ENCODE measurements at regions not wholly inside any gene's neighbourhood (a gene's known extent, or its start where the extent isn't known, plus 50 kb on each side); places are given as distances from the start of the nearest gene placed in this dataset.

GRCh38 chr9:80881940-80882339 lies 807.4 kb downstream of the TLE1 start:
- no peaks in the 10 kb centered on the region for H3K27me3 ChIP-seq (ENCODE audit: control insufficient read depth in 1 of 2, insufficient read depth in 2 of 2, low read length in 2 of 2)
- no peaks in the 10 kb centered on the region for H3K36me3 ChIP-seq (ENCODE audit: insufficient read depth, low read length)
- no peaks in the 10 kb centered on the region for H3K4me1 ChIP-seq (ENCODE audit: insufficient read depth, low read length)
- no peak overlapping the region for H3K4me3 ChIP-seq (ENCODE audit: low read depth in 1 of 2, low read length in 2 of 2)
- no peak overlapping the region for H3K9ac ChIP-seq (ENCODE audit: low read length)
- H3K27ac ChIP-seq (ENCODE audit: low read depth, low read length), result no peak overlapping the region
- no peaks in the 10 kb centered on the region for H3K9me3 ChIP-seq (ENCODE audit: low read length)

GRCh38 chr9:80881320-80881719 lies 808.0 kb downstream of the TLE1 start:
- no peaks in the 10 kb centered on the region for H3K36me3 ChIP-seq (ENCODE audit: insufficient read depth, low read length)
- no peak overlapping the region for H3K4me3 ChIP-seq (ENCODE audit: low read depth in 1 of 2, low read length in 2 of 2)
- no peaks in the 10 kb centered on the region for H3K4me1 ChIP-seq (ENCODE audit: insufficient read depth, low read length)
- H3K9me3 ChIP-seq (ENCODE audit: low read length), result no peaks in the 10 kb centered on the region
- H3K9ac ChIP-seq (ENCODE audit: low read length), result no peak overlapping the region
- no peaks in the 10 kb centered on the region for H3K27me3 ChIP-seq (ENCODE audit: control insufficient read depth in 1 of 2, insufficient read depth in 2 of 2, low read length in 2 of 2)
- H3K27ac ChIP-seq (ENCODE audit: low read depth, low read length), result no peak overlapping the region

GRCh38 chr9:80878556-80878955 lies 810.8 kb downstream of the TLE1 start:
- no peak overlapping the region for H3K4me3 ChIP-seq (ENCODE audit: low read depth in 1 of 2, low read length in 2 of 2)
- no peaks in the 10 kb centered on the region for H3K4me1 ChIP-seq (ENCODE audit: insufficient read depth, low read length)
- H3K36me3 ChIP-seq (ENCODE audit: insufficient read depth, low read length), result no peaks in the 10 kb centered on the region
- no peaks in the 10 kb centered on the region for H3K27me3 ChIP-seq (ENCODE audit: control insufficient read depth in 1 of 2, insufficient read depth in 2 of 2, low read length in 2 of 2)
- no peak overlapping the region for H3K27ac ChIP-seq (ENCODE audit: low read depth, low read length)
- H3K9ac ChIP-seq (ENCODE audit: low read length), result no peak overlapping the region
- H3K9me3 ChIP-seq (ENCODE audit: low read length), result no peaks in the 10 kb centered on the region

GRCh38 chr9:80875947-80876346 lies 813.4 kb downstream of the TLE1 start:
- Histone ChIP-seq H3K36me3 (ENCODE audit: insufficient read depth, low read length) (no peaks in the 10 kb centered on the region), H3K27ac (ENCODE audit: low read depth, low read length) (no peak overlapping the region)

GRCh38 chr9:80874276-80874675 lies 815.1 kb downstream of the TLE1 start:
- Histone ChIP-seq H3K9ac (ENCODE audit: low read length) (no peak overlapping the region), H3K4me1 (ENCODE audit: insufficient read depth, low read length) (no peaks in the 10 kb centered on the region), H3K27ac (ENCODE audit: low read depth, low read length) (no peak overlapping the region), H3K27me3 (ENCODE audit: control insufficient read depth in 1 of 2, insufficient read depth in 2 of 2, low read length in 2 of 2) (no peaks in the 10 kb centered on the region), H3K36me3 (ENCODE audit: insufficient read depth, low read length) (no peaks in the 10 kb centered on the region), H3K9me3 (ENCODE audit: low read length) (no peaks in the 10 kb centered on the region), H3K4me3 (ENCODE audit: low read depth in 1 of 2, low read length in 2 of 2) (no peak overlapping the region)

More at GRCh38 chr9:80875947-80876346, 813.4 kb downstream of the TLE1 start:
- no peak overlapping the region for H3K4me3 ChIP-seq (ENCODE audit: low read depth in 1 of 2, low read length in 2 of 2)
- no peaks in the 10 kb centered on the region for H3K27me3 ChIP-seq (ENCODE audit: control insufficient read depth in 1 of 2, insufficient read depth in 2 of 2, low read length in 2 of 2)
- H3K9ac ChIP-seq (ENCODE audit: low read length), result no peak overlapping the region
- no peaks in the 10 kb centered on the region for H3K9me3 ChIP-seq (ENCODE audit: low read length)
- no peaks in the 10 kb centered on the region for H3K4me1 ChIP-seq (ENCODE audit: insufficient read depth, low read length)

GRCh38 chr9:80873861-80874260 lies 815.5 kb downstream of the TLE1 start:
- Histone ChIP-seq H3K9ac (ENCODE audit: low read length) (no peak overlapping the region), H3K27ac (ENCODE audit: low read depth, low read length) (no peak overlapping the region), H3K27me3 (ENCODE audit: control insufficient read depth in 1 of 2, insufficient read depth in 2 of 2, low read length in 2 of 2) (no peaks in the 10 kb centered on the region), H3K9me3 (ENCODE audit: low read length) (no peaks in the 10 kb centered on the region), H3K4me1 (ENCODE audit: insufficient read depth, low read length) (no peaks in the 10 kb centered on the region), H3K4me3 (ENCODE audit: low read depth in 1 of 2, low read length in 2 of 2) (no peak overlapping the region), H3K36me3 (ENCODE audit: insufficient read depth, low read length) (no peaks in the 10 kb centered on the region)

GRCh38 chr9:80871596-80871995 lies 817.8 kb downstream of the TLE1 start:
- Histone ChIP-seq H3K4me1 (ENCODE audit: insufficient read depth, low read length) (no peaks in the 10 kb centered on the region), H3K27me3 (ENCODE audit: control insufficient read depth in 1 of 2, insufficient read depth in 2 of 2, low read length in 2 of 2) (no peaks in the 10 kb centered on the region), H3K4me3 (ENCODE audit: low read depth in 1 of 2, low read length in 2 of 2) (no peak overlapping the region), H3K27ac (ENCODE audit: low read depth, low read length) (no peak overlapping the region), H3K36me3 (ENCODE audit: insufficient read depth, low read length) (no peaks in the 10 kb centered on the region), H3K9ac (ENCODE audit: low read length) (no peak overlapping the region), H3K9me3 (ENCODE audit: low read length) (no peaks in the 10 kb centered on the region)

- Histone ChIP-seq H3K9ac (ENCODE audit: low read length) (no peak overlapping the region), H3K4me3 (ENCODE audit: low read depth in 1 of 2, low read length in 2 of 2) (no peak overlapping the region), H3K9me3 (ENCODE audit: low read length) (peaks cover 4% of the 10 kb centered on the region), H3K27me3 (ENCODE audit: control insufficient read depth in 1 of 2, insufficient read depth in 2 of 2, low read length in 2 of 2) (no peaks in the 10 kb centered on the region), H3K4me1 (ENCODE audit: insufficient read depth, low read length) (no peaks in the 10 kb centered on the region), H3K36me3 (ENCODE audit: insufficient read depth, low read length) (no peaks in the 10 kb centered on the region), H3K27ac (ENCODE audit: low read depth, low read length) (no peak overlapping the region)
Measured at GRCh38 chr9:80867731-80868130, 821.6 kb downstream of the TLE1 start.

GRCh38 chr9:80866576-80867227 lies 822.6 kb downstream of the TLE1 start:
- Histone ChIP-seq H3K4me3 (ENCODE audit: low read depth in 1 of 2, low read length in 2 of 2) (no peak overlapping the region), H3K27me3 (ENCODE audit: control insufficient read depth in 1 of 2, insufficient read depth in 2 of 2, low read length in 2 of 2) (no peaks in the 10 kb centered on the region), H3K27ac (ENCODE audit: low read depth, low read length) (no peak overlapping the region), H3K4me1 (ENCODE audit: insufficient read depth, low read length) (no peaks in the 10 kb centered on the region), H3K36me3 (ENCODE audit: insufficient read depth, low read length) (no peaks in the 10 kb centered on the region), H3K9ac (ENCODE audit: low read length) (no peak overlapping the region), H3K9me3 (ENCODE audit: low read length) (peaks cover 4% of the 10 kb centered on the region)

GRCh38 chr9:80866121-80866520 lies 823.2 kb downstream of the TLE1 start:
- no peaks in the 10 kb centered on the region for H3K36me3 ChIP-seq (ENCODE audit: insufficient read depth, low read length)

GRCh38 chr9:80843028-80843427 lies 846.3 kb downstream of the TLE1 start:
- H3K9me3 ChIP-seq (ENCODE audit: low read length), result no peaks in the 10 kb centered on the region
- no peaks in the 10 kb centered on the region for H3K36me3 ChIP-seq (ENCODE audit: insufficient read depth, low read length)
- H3K4me3 ChIP-seq (ENCODE audit: low read depth in 1 of 2, low read length in 2 of 2), result no peak overlapping the region
- no peak overlapping the region for H3K9ac ChIP-seq (ENCODE audit: low read length)
- H3K27me3 ChIP-seq (ENCODE audit: control insufficient read depth in 1 of 2, insufficient read depth in 2 of 2, low read length in 2 of 2), result no peaks in the 10 kb centered on the region
- H3K4me1 ChIP-seq (ENCODE audit: insufficient read depth, low read length), result no peaks in the 10 kb centered on the region
- H3K27ac ChIP-seq (ENCODE audit: low read depth, low read length), result no peak overlapping the region

More at GRCh38 chr9:80866121-80866520, 823.2 kb downstream of the TLE1 start:
- Histone ChIP-seq H3K9me3 (ENCODE audit: low read length) (peaks cover 4% of the 10 kb centered on the region), H3K27ac (ENCODE audit: low read depth, low read length) (no peak overlapping the region), H3K9ac (ENCODE audit: low read length) (no peak overlapping the region), H3K27me3 (ENCODE audit: control insufficient read depth in 1 of 2, insufficient read depth in 2 of 2, low read length in 2 of 2) (no peaks in the 10 kb centered on the region), H3K4me1 (ENCODE audit: insufficient read depth, low read length) (no peaks in the 10 kb centered on the region), H3K4me3 (ENCODE audit: low read depth in 1 of 2, low read length in 2 of 2) (no peak overlapping the region)

GRCh38 chr9:80842389-80842788 lies 847.0 kb downstream of the TLE1 start:
- Histone ChIP-seq H3K9me3 (ENCODE audit: low read length) (no peaks in the 10 kb centered on the region), H3K27ac (ENCODE audit: low read depth, low read length) (no peak overlapping the region), H3K9ac (ENCODE audit: low read length) (no peak overlapping the region), H3K4me1 (ENCODE audit: insufficient read depth, low read length) (no peaks in the 10 kb centered on the region), H3K4me3 (ENCODE audit: low read depth in 1 of 2, low read length in 2 of 2) (no peak overlapping the region), H3K27me3 (ENCODE audit: control insufficient read depth in 1 of 2, insufficient read depth in 2 of 2, low read length in 2 of 2) (no peaks in the 10 kb centered on the region), H3K36me3 (ENCODE audit: insufficient read depth, low read length) (no peaks in the 10 kb centered on the region)

Measured in muscle layer of colon (tissue), 2 donors.